Muscle layer of colon (tissue), 2 donors: ENCODE measurements at regions not wholly inside any gene's neighbourhood (a gene's known extent, or its start where the extent isn't known, plus 50 kb on each side); places are given as distances from the start of the nearest gene placed in this dataset.

Experiments
- H3K27ac ChIP-seq: one replicate; pipeline ENCODE4 v1.7.0; 2013; ENCODE audit warnings: low read depth, mild to moderate bottlenecking, low read length, moderate library complexity
- H3K27me3 ChIP-seq, 2 donors: one replicate each; pipeline ENCODE4 v1.7.0; 2013; ENCODE audit warnings: low read length in 2 of 2, mild to moderate bottlenecking in 2 of 2; ENCODE audit not compliant: insufficient read depth in 2 of 2, control insufficient read depth in 1 of 2
- H3K36me3 ChIP-seq: one replicate; pipeline ENCODE4 v1.7.0; 2013; ENCODE audit warnings: mild to moderate bottlenecking, low read length; ENCODE audit not compliant: insufficient read depth
- H3K4me1 ChIP-seq: one replicate; pipeline ENCODE4 v1.7.0; 2013; ENCODE audit warnings: mild to moderate bottlenecking, low read length; ENCODE audit not compliant: insufficient read depth
- H3K4me3 ChIP-seq, 2 donors: one replicate each; pipeline ENCODE4 v1.7.0; 2013; ENCODE audit warnings: low read length in 2 of 2, low read depth in 1 of 2, mild to moderate bottlenecking in 1 of 2, moderate library complexity in 1 of 2
- H3K9ac ChIP-seq: one replicate; pipeline ENCODE4 v1.7.0; 2013; ENCODE audit warnings: low read length
- H3K9me3 ChIP-seq: one replicate; pipeline ENCODE4 v1.7.0; 2013; ENCODE audit warnings: mild to moderate bottlenecking, low read length
- donor health status: abdominal sarcoma.
- donor health status: Adenocarcinoma of cecum.

DNA sequence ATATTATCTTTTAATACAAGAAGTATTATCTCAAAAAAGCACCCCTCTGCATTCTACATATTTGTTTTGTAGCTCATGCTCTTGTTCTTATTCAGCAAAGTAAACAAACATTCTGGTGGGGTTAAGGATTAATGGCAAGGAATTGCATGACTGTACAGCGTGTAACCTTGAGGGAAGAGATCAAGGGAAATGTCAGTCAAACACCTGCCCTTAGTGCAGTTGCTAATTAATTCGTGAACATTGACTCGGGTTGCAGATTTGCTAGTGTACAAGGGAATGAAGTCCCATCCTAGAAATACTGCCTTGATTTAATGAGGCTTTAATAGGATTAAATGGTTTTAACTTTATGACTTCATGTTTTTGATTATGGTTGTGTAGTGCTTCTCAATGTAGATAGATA lies 1758.1 kb downstream of the MAT2B start:
- Histone ChIP-seq H3K9ac (no peak overlapping the region), H3K4me3 (no peak overlapping the region)

DNA sequence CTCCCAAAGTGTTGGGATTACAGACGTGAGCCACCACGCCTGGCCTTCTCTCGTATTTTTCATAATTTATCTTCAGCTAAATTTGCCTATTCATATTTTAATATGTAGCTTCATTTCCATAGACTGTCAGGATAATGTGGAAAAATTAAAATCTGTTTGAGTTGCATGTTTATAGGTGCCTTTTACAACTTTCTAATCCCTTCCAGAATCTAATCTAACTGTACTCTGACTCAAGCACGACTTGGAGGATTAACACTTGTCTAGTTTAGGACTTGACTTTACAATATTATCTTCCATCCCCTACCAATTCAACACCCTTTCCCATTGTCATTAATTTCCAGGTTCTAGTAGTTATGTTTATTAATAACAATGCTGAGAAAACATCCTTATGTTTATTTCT lies 1761.5 kb downstream of the MAT2B start:
- no peaks in the 10 kb centered on the region for H3K27me3 ChIP-seq
- no peaks in the 10 kb centered on the region for H3K4me1 ChIP-seq
- H3K27ac ChIP-seq: no peak overlapping the region
- no peaks in the 10 kb centered on the region for H3K36me3 ChIP-seq
- H3K9ac ChIP-seq: no peak overlapping the region
- H3K4me3 ChIP-seq: no peak overlapping the region
- no peaks in the 10 kb centered on the region for H3K9me3 ChIP-seq

More for the DNA sequence above, 1758.1 kb downstream of the MAT2B start:
- H3K27ac ChIP-seq: no peak overlapping the region
- no peaks in the 10 kb centered on the region for H3K9me3 ChIP-seq
- H3K4me1 ChIP-seq: peaks cover under 1% of the 10 kb centered on the region
- no peaks in the 10 kb centered on the region for H3K36me3 ChIP-seq
- no peaks in the 10 kb centered on the region for H3K27me3 ChIP-seq

DNA sequence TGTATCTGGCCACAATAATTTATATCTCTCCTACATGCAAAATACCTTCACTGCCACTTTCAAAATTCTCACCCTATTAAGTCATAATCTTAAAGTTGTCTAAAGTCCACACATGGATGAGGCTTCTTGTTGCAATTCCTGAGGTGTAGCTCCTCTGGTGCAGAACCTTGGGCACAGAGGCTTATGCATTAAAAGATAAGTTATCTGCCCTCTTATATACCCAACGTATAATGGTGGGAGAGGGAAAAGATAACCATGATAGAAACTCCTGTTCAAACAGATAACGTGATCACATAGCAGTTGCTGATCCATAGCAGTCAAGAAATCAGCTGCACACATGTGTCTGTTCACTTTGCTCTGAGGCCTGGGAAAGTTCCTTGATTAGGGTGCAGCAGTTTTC lies 1767.0 kb downstream of the MAT2B start:
- H3K9ac ChIP-seq: no peak overlapping the region
- H3K36me3 ChIP-seq: no peaks in the 10 kb centered on the region
- no peak overlapping the region for H3K4me3 ChIP-seq
- no peak overlapping the region for H3K27ac ChIP-seq
- no peaks in the 10 kb centered on the region for H3K4me1 ChIP-seq
- no peaks in the 10 kb centered on the region for H3K9me3 ChIP-seq
- H3K27me3 ChIP-seq: no peaks in the 10 kb centered on the region

DNA sequence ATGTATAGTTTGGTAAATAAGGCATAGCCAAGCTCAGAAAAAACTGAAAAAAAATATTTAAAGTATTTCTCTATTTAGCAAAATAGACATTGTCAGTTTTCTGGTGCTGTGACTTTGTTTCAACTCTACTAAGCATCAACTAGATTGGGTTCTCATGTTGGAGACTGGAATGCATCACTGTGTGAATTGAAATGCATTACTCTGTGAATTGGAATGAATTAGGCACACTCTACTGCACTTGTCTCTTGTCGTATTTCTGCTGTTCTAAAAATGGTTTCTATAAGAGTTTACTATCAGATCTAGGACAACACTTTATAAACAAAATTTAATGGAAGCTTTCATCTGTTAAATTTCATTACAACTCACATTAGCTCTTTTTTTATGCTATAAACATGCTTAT lies 1772.2 kb downstream of the MAT2B start:
- Histone ChIP-seq H3K9me3 (no peaks in the 10 kb centered on the region), H3K36me3 (no peaks in the 10 kb centered on the region), H3K9ac (no peak overlapping the region), H3K27me3 (no peaks in the 10 kb centered on the region), H3K27ac (no peak overlapping the region), H3K4me3 (no peak overlapping the region), H3K4me1 (no peaks in the 10 kb centered on the region)

DNA sequence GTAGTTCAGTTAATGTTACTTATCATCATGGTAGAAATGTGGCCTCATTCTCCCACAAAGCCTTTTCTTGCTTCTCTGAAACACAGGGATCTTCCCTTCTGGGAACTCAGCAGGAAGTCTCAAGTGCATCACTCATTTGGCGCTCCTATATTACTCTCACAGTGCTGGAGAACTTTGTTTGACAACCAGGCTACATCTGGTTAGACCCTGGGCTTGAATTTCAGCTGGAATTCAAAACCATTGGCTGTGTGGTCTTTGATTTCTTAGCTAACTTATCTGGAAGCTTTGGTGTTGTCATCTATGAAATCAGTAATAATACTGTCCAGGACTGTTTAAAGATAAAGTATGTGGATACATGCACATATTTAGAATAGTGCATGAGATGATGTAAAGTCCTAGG lies 1777.1 kb downstream of the MAT2B start:
- Histone ChIP-seq H3K36me3 (no peaks in the 10 kb centered on the region), H3K4me3 (no peak overlapping the region), H3K9ac (no peak overlapping the region), H3K27me3 (no peaks in the 10 kb centered on the region), H3K27ac (no peak overlapping the region), H3K9me3 (no peaks in the 10 kb centered on the region), H3K4me1 (no peaks in the 10 kb centered on the region)

DNA sequence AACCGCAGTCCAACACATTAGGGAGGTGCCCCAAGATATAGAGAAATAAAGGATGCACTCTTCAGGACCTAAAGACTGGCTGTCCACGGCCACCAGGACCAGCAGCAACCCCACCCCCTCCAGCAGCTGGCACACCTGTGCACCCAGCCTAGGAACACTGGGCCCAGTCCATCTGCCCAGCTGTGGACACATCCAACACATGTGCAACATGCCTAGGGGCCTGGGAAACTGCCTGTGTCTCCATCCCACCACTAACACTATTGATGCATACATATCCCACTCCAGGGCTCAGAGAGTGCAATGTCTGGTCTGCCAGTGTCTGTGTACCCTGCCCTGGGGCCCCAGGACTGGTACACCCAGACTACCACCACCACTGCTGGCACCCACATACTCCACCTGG lies 1781.3 kb downstream of the MAT2B start:
- no peaks in the 10 kb centered on the region for H3K36me3 ChIP-seq
- H3K4me3 ChIP-seq: no peak overlapping the region
- H3K27ac ChIP-seq: no peak overlapping the region
- H3K9ac ChIP-seq: no peak overlapping the region
- no peaks in the 10 kb centered on the region for H3K27me3 ChIP-seq
- no peaks in the 10 kb centered on the region for H3K4me1 ChIP-seq
- H3K9me3 ChIP-seq: no peaks in the 10 kb centered on the region

DNA sequence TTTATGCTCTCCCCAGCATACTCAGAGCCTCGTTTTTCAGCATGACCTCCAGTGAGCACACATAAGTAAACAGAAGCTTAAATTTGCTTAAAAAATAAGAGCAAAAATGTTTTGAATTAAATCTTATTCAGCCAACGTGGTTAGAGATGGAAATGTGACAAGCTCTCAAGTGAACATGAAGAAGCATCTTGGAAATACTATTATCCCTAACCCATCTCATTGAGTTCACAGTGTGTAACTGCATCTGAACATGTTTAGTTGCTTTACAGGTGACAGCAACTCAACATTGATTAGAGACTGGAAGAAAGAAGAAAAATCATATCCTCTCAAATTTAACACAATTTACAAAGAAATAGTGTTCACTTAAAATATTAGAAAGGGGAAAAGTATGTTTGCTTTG lies 1785.1 kb downstream of the MAT2B start:
- no peak overlapping the region for H3K4me3 ChIP-seq
- no peak overlapping the region for H3K9ac ChIP-seq
- H3K4me1 ChIP-seq: no peaks in the 10 kb centered on the region
- no peaks in the 10 kb centered on the region for H3K9me3 ChIP-seq
- H3K27ac ChIP-seq: no peak overlapping the region
- no peaks in the 10 kb centered on the region for H3K27me3 ChIP-seq
- H3K36me3 ChIP-seq: no peaks in the 10 kb centered on the region

DNA sequence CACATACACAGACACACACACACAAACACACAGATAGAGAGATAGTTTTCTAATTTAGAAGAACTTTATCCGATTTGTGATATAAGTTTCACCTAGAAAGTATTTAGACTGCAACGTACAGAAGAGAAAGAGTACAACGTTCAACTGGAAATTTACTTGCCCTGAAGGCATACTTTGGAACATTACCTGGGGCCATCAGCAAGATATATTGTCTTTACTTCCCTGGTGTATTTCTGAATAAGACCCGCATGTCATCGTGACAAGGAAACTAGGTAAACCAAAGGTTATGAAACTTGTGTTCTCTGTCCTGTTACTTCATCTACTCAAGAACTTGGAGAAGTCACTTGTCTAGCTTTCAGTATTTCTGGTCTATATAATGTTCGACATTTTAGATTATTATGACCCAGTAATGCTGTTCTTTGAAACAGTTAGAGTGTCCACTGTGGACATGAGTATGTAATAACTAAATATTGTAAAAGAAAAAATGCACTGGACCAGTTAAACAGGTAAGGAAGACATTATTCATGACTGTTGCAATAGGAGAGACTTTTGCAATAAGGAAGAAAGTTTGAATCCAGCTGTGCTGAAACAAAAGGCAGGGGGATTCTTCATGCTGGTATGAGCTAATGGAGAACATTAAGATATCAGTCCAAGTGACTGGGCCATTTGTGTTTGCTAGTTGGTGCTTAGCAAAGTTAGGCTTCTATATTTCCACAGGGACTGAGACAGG lies 1791.1 kb downstream of the MAT2B start:
- H3K9ac ChIP-seq: no peak overlapping the region
- no peak overlapping the region for H3K27ac ChIP-seq
- H3K4me3 ChIP-seq: no peak overlapping the region
- H3K27me3 ChIP-seq: no peaks in the 10 kb centered on the region
- no peaks in the 10 kb centered on the region for H3K4me1 ChIP-seq
- H3K9me3 ChIP-seq: no peaks in the 10 kb centered on the region
- H3K36me3 ChIP-seq: no peaks in the 10 kb centered on the region

DNA sequence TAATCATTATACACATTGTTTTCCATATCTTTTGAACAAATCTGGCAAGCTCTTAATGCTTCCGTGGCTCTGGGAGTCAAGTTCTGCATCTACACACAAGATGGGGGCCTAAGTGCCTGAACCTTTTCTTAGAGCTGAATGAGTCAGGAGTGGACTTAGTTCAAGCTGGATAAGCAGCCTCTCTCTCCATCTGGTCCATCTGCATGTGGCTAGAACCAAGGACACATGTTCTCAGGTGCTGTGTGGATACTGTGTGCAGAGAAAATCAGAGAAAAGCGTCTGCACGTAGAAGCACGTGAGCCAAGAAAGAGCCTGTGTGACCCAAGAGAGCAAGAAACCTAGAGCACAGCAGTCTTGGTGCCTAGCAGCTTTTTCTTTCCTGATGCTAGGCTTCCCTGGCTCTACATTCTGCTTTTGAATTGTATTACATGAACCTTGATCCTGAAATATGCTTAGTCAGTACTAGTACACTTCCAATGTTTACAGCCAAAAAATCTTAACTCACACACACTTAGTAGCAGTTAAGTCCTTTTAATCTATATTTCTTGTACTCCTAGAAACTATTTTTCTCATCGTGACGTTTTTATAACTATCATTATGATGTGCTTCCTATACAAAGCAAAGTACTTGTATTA lies 1798.9 kb downstream of the MAT2B start:
- Histone ChIP-seq H3K27me3 (no peaks in the 10 kb centered on the region), H3K9me3 (no peaks in the 10 kb centered on the region), H3K36me3 (no peaks in the 10 kb centered on the region), H3K4me1 (no peaks in the 10 kb centered on the region), H3K4me3 (no peak overlapping the region), H3K27ac (no peak overlapping the region), H3K9ac (no peak overlapping the region)

DNA sequence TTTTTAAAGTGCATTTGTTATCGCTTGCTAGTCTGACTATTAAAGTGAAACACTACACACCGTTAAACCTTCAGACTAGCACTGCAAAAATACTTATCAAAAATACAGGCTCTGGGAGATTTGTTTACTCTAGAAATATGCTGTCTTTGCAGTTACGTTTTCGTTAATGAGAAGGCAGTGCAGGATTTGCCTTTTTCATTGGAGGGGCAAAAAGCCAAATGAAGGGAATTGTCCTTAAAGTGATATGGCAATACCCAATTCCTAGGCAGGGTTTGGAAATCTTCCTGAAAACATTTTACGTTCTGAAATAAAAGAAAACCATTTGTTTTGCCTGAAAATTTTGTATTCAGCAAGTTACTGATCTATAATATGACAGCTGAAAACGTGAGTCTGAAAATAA lies 1800.2 kb downstream of the MAT2B start:
- Histone ChIP-seq H3K36me3 (no peaks in the 10 kb centered on the region), H3K4me3 (no peak overlapping the region), H3K9me3 (no peaks in the 10 kb centered on the region), H3K9ac (no peak overlapping the region), H3K27me3 (no peaks in the 10 kb centered on the region), H3K4me1 (no peaks in the 10 kb centered on the region), H3K27ac (no peak overlapping the region)

DNA sequence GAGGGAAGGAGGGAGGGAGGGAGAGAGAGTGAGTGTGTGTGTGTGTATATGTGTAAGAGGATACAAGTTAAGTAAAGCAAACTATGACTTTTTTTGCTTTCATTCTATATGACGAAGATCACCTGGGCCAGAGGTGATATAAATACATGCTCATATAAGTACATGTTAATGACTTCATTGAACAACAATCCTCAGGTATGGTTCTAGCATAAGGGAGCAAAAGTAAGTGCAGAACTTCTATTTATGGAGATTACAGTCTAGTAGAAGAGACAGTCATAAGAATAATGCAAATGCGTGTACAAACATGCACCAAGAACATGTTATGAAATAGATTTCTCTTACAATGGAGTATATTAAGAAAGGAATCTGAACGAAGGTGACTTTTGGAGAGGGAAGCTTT lies 1804.0 kb downstream of the MAT2B start:
- Histone ChIP-seq H3K27ac (no peak overlapping the region), H3K9me3 (no peaks in the 10 kb centered on the region), H3K4me3 (no peak overlapping the region), H3K4me1 (no peaks in the 10 kb centered on the region), H3K36me3 (no peaks in the 10 kb centered on the region), H3K9ac (no peak overlapping the region), H3K27me3 (no peaks in the 10 kb centered on the region)

DNA sequence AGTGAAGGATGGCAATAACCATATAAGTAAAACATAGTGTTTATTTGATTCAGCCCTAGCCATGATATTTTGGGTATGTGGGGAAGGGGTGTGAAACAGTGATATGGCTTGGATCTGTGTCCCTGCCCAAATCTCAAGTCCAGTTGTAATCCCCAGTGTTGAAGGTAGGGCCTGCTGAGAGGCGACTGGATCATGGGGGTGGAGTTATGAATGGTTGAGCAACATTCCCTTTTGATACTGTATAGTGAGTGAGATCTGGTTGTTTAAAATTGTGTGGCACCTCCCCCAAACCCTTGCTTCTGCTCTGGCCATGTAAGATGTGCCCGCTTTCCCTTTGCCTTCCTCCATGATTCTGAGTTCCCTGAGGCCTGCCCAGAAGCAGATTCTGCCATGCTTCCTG lies 1804.6 kb downstream of the MAT2B start:
- Histone ChIP-seq H3K27me3 (no peaks in the 10 kb centered on the region), H3K36me3 (no peaks in the 10 kb centered on the region), H3K4me3 (no peak overlapping the region), H3K9me3 (no peaks in the 10 kb centered on the region), H3K27ac (no peak overlapping the region), H3K4me1 (no peaks in the 10 kb centered on the region), H3K9ac (no peak overlapping the region)
